Neural cell (in vitro differentiated cells): ENCODE measurements at regions not wholly inside any gene's neighbourhood (a gene's known extent, or its start where the extent isn't known, plus 50 kb on each side); places are given as distances from the start of the nearest gene placed in this dataset.

Experiments
- CTCF ChIP-seq: fragments of 450-650 bp; IDR thresholded peaks from 2 replicates; pipeline ENCODE4 v1.5.1; 2014; ENCODE audit warnings: antibody characterized with exemption, mild to moderate bottlenecking, moderate library complexity; ENCODE audit not compliant: poor library complexity, severe bottlenecking
- EP300 ChIP-seq: fragments of 450-650 bp; conservative IDR thresholded peaks from 2 replicates; pipeline ENCODE4 v1.6.1; 2014; ENCODE audit warnings: antibody characterized with exemption, mild to moderate bottlenecking, moderate library complexity; ENCODE audit not compliant: poor library complexity, severe bottlenecking
- EZH2 ChIP-seq: fragments of 200-600, 300-800 bp; shearing (Covaris generic), sonication (generic); IDR thresholded peaks from 2 replicates; pipeline ENCODE4 v1.6.1; 2014; ENCODE audit warnings: antibody characterized with exemption, low read length, borderline replicate concordance, mild to moderate bottlenecking; ENCODE audit not compliant: insufficient read depth, poor library complexity, severe bottlenecking
- MXI1 ChIP-seq: fragments of 450-650 bp; conservative IDR thresholded peaks from 2 replicates; pipeline ENCODE4 v1.6.1; 2014; ENCODE audit warnings: antibody characterized with exemption, mild to moderate bottlenecking; ENCODE audit not compliant: poor library complexity, severe bottlenecking
- POLR2AphosphoS5 ChIP-seq: IDR thresholded peaks from 2 replicates; pipeline ENCODE4 v1.6.1; 2012
- RAD21 ChIP-seq: fragments of 450-650 bp; conservative IDR thresholded peaks from 2 replicates; pipeline ENCODE4 v1.6.1; 2014; ENCODE audit warnings: antibody characterized with exemption, mild to moderate bottlenecking, moderate library complexity
- SMC3 ChIP-seq: fragments of 450-650 bp; conservative IDR thresholded peaks from 2 replicates; pipeline ENCODE4 v1.6.1; 2014; ENCODE audit warnings: antibody characterized with exemption, mild to moderate bottlenecking, moderate library complexity; ENCODE audit not compliant: poor library complexity
- TAF1 ChIP-seq: IDR thresholded peaks from 2 replicates; pipeline ENCODE4 v1.6.1; 2012; ENCODE audit warnings: low read depth
- TF ChIP-seq, protein P1 (sequence below): IDR thresholded peaks from 2 replicates; pipeline ENCODE4 v1.6.1; 2012; ENCODE audit warnings: borderline replicate concordance

GRCh38 chr3:27568393-27568792, 84.2 kb upstream of the SLC4A7 start:
- TF ChIP-seq EZH2 (no peak), TAF1 (no peak), CTCF (no peak), POLR2AphosphoS5 (no peak), EP300 (no peak), MXI1 (no peak), SMC3 (no peak), RAD21 (no peak)
- TF ChIP-seq, protein P1, sequence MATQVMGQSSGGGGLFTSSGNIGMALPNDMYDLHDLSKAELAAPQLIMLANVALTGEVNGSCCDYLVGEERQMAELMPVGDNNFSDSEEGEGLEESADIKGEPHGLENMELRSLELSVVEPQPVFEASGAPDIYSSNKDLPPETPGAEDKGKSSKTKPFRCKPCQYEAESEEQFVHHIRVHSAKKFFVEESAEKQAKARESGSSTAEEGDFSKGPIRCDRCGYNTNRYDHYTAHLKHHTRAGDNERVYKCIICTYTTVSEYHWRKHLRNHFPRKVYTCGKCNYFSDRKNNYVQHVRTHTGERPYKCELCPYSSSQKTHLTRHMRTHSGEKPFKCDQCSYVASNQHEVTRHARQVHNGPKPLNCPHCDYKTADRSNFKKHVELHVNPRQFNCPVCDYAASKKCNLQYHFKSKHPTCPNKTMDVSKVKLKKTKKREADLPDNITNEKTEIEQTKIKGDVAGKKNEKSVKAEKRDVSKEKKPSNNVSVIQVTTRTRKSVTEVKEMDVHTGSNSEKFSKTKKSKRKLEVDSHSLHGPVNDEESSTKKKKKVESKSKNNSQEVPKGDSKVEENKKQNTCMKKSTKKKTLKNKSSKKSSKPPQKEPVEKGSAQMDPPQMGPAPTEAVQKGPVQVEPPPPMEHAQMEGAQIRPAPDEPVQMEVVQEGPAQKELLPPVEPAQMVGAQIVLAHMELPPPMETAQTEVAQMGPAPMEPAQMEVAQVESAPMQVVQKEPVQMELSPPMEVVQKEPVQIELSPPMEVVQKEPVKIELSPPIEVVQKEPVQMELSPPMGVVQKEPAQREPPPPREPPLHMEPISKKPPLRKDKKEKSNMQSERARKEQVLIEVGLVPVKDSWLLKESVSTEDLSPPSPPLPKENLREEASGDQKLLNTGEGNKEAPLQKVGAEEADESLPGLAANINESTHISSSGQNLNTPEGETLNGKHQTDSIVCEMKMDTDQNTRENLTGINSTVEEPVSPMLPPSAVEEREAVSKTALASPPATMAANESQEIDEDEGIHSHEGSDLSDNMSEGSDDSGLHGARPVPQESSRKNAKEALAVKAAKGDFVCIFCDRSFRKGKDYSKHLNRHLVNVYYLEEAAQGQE, result no peak
